Transverse colon (tissue), 4 donors: ENCODE measurements at regions not wholly inside any gene's neighbourhood (a gene's known extent, or its start where the extent isn't known, plus 50 kb on each side); places are given as distances from the start of the nearest gene placed in this dataset.

Source experiments
- DNase-seq: peaks from one replicate; pipeline ENCODE4 v3.0.0-alpha.2; 2019
- H3K27ac ChIP-seq, 4 donors: fragments of 200-600 bp; sonication (generic); 2 replicates each; pipeline ENCODE4 v1.5.1; 2016 to 2018; ENCODE audit warnings: inconsistent platforms in 4 of 4
- H3K27me3 ChIP-seq: fragments of 200-600 bp; sonication (generic); 2 replicates; pipeline ENCODE4 v1.5.1; 2017; ENCODE audit warnings: inconsistent platforms
- H3K36me3 ChIP-seq, 4 donors: fragments of 200-600 bp; sonication (generic); 2 replicates each; pipeline ENCODE4 v1.5.1; 2017 to 2019; ENCODE audit warnings: inconsistent platforms in 4 of 4
- H3K4me1 ChIP-seq, 4 donors: fragments of 200-600 bp; sonication (generic); 2 replicates each; pipeline ENCODE4 v1.5.1; 2017 to 2020; ENCODE audit warnings: inconsistent platforms in 4 of 4
- H3K4me3 ChIP-seq, 4 donors: fragments of 200-600 bp; sonication (generic); 1 replicate in 1 of 4; 2 replicates in 3 of 4; pipeline versions ENCODE4 v1.5.1 to v1.6.1; 2017 to 2019; ENCODE audit warnings: inconsistent platforms in 4 of 4
- H3K9me3 ChIP-seq, 2 donors: fragments of 200-600 bp; sonication (generic); 2 replicates each; pipeline ENCODE4 v1.5.1; 2017 to 2019; ENCODE audit warnings: inconsistent platforms in 2 of 2
- CTCF ChIP-seq, 5 experiments: fragments of 200-600 bp in 3 of 5; fragments of 450-650 bp in 2 of 5; sonication (generic) in 3 of 5; IDR thresholded peaks; 1 replicate in 2 of 5; 2 replicates in 3 of 5; pipeline ENCODE4 v1.5.1; 2016 to 2017; ENCODE audit warnings: antibody characterized with exemption in 5 of 5, inconsistent platforms in 3 of 5, mild to moderate bottlenecking in 2 of 5, moderate library complexity in 1 of 5
- EP300 ChIP-seq: sonication (generic); formaldehyde crosslinking; IDR thresholded peaks from one replicate; pipeline ENCODE4 v1.6.1; 2017; ENCODE audit warnings: antibody characterized with exemption, low read depth
- POLR2A ChIP-seq: fragments of 450-650 bp; IDR thresholded peaks from one replicate; pipeline ENCODE4 v1.6.1; 2016; ENCODE audit warnings: antibody characterized with exemption, mild to moderate bottlenecking, moderate library complexity
- POLR2AphosphoS5 ChIP-seq, 3 donors: sonication (generic); formaldehyde crosslinking; IDR thresholded peaks; one replicate each; pipeline ENCODE4 v1.6.1; 2016; ENCODE audit warnings: antibody characterized with exemption in 3 of 3
- WGBS, 2 donors: methylation state at CpG; one replicate each; pipeline ENCODE4 v1.1.5; 2018; ENCODE audit warnings: low coverage in 1 of 2; 5-methylcytosine and 5-hydroxymethylcytosine counted together
- in situ Hi-C, 4 donors: fragments of 200-750 bp; cut with MboI; loops; one replicate each; pipeline versions ENCODE4 v1.15.0 to v1.15.1; 2017; ENCODE audit warnings: low sequenced_read_pairs in 3 of 4, low pct_ligation_motif_present in 1 of 4, low pct_unique_long_range_greater_than_20kb in 1 of 4
- intact Hi-C: fragments of 100-400 bp; cut with DNase I; formaldehyde crosslinking; loops from one replicate; pipeline ENCODE4 v1.15.1; 2023; ENCODE audit warnings: low total_unique reads

- Histone ChIP-seq H3K9me3 (no peaks in the 10 kb centered on the region), H3K27ac (no peak overlapping the region), H3K36me3 (no peaks in the 10 kb centered on the region), H3K4me3 (no peak overlapping the region), H3K27me3 (no peaks in the 10 kb centered on the region), H3K4me1 (no peaks in the 10 kb centered on the region)
- TF ChIP-seq POLR2A (no peak), POLR2AphosphoS5 (IDR thresholded peaks at IDR 0.05) (no peak), EP300 (no peak), CTCF (IDR thresholded peaks at IDR 0.05) (no peak)
- no peak for DNase-seq
- 73 to 86% methylated on average over 3 to 7 of the region's 7 CpGs for WGBS, 2 donors
- in situ Hi-C loops = no loop called here
- intact Hi-C loops = no loop called here
Measured at GRCh38 chr18:29912351-29912750, 1130.2 kb downstream of the DSC3 start.

DNA sequence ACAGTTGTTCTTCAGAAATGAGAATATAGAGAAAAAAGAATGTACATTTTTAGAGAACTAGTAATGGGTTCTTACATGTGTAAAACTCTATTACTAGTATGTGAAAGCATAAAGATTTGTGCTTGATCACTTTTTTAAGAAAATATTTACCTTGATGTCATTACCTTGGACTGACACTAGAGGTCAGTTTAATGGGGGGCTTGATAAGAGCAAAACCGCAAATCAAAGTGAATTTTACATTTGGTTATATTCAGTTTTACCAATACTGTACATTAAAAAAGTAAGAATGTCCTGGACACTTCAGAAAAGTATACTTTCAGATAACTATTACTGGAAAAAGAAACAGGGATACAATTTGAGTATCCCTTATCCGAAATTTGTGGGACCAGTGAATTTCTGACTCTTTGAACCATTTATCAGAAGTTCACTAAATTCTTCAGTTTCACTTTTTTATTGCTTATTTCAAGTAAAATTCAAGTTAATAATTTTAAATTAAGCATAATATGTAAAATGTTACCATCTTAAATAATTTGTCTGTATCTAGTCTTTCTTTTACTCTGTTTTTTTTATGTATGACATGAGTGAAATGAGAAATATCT, 1149.5 kb downstream of the DSC3 start:
- Histone ChIP-seq H3K36me3 (no peaks in the 10 kb centered on the region), H3K4me3 (no peak overlapping the region), H3K27me3 (no peaks in the 10 kb centered on the region), H3K4me1 (no peaks in the 10 kb centered on the region), H3K27ac (no peak overlapping the region), H3K9me3 (no peaks in the 10 kb centered on the region)
- 51 to 57% methylated on average over 2 of the region's 2 CpGs for WGBS, 2 donors
- intact Hi-C loops (no loop called here), in situ Hi-C loops (loop anchor here in 2 of 4 donors (25.0 kb wide), 2 partner anchors 394 to 994 kb away; no protein-coding TSS in a partner anchor)
- TF ChIP-seq CTCF (IDR thresholded peaks at IDR 0.05) (peak in 2 of 5 experiments; percentile 7 to 13), POLR2A (no peak)
- DNase-seq = no peak

- Histone ChIP-seq H3K27ac (no peak overlapping the region), H3K4me1 (no peaks in the 10 kb centered on the region), H3K27me3 (no peaks in the 10 kb centered on the region), H3K4me3 (no peak overlapping the region), H3K9me3 (no peaks in the 10 kb centered on the region), H3K36me3 (no peaks in the 10 kb centered on the region)
- DNase-seq = no peak
- intact Hi-C loops = no loop called here
- in situ Hi-C loops = loop anchor here in 2 of 4 donors (25.0 kb wide), 2 partner anchors 404 to 1004 kb away; no protein-coding TSS in a partner anchor
- TF ChIP-seq POLR2AphosphoS5 (IDR thresholded peaks at IDR 0.05) = no peak
- TF ChIP-seq POLR2A = no peak
- no peak for TF ChIP-seq CTCF (IDR thresholded peaks at IDR 0.05)
- no peak for TF ChIP-seq EP300
Measured at GRCh38 chr18:29883114-29883513, 1159.4 kb downstream of the DSC3 start.

DNA sequence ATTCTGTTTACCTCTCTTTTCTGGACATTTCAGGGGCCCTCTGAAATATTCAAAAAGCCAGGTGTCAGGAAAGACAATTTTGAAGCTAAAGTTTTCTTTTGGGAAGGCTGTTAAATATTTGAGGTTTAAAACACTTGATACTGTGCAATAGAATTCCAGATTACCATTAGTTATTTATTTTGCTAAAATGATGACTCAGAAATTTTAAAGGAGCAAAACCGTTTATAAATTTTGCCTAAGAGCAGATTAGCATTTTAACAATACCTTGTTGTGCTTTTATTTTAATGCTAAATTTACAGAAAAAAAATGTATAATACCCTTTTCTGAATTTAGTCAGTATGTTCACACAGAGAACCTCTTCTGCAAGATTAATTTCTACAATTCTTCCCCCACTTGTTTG, 1159.9 kb downstream of the DSC3 start:
- in situ Hi-C loops = loop anchor here in 2 of 4 donors (25.0 kb wide), 2 partner anchors 405 to 1005 kb away; no protein-coding TSS in a partner anchor
- no peak for TF ChIP-seq POLR2AphosphoS5 (IDR thresholded peaks at IDR 0.05)
- no peak for TF ChIP-seq EP300
- TF ChIP-seq POLR2A = no peak
- WGBS, 2 donors = 44 to 45% methylated on average over 1 of the region's 1 CpG

DNA sequence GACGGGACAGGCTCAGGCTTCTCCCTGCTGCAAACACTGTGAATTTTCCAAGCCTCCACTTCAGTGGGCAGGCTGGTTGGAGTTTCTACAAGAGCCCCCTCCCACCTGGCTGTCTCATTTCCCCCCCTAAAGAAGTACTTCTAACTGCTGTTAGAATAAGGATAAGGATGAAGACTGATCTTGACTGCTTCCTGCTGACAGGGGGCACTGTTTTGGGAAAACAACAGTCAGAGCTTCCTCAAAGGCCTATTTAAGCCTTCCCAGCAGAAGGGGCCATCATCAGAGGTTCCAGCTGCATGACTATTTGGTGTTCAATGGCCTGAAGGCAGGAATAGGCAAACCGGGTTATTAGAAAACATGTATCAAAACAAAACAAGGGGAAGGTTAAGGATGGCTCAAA, 1162.8 kb downstream of the DSC3 start:
- in situ Hi-C loops = loop anchor here in 2 of 4 donors (25.0 kb wide), 2 partner anchors 408 to 1008 kb away; no protein-coding TSS in a partner anchor
- intact Hi-C loops = no loop called here
- WGBS, 2 donors = 80 to 89% methylated on average over 1 to 2 of the region's 2 CpGs
- TF ChIP-seq CTCF (IDR thresholded peaks at IDR 0.05) (no peak), EP300 (no peak), POLR2A (no peak), POLR2AphosphoS5 (IDR thresholded peaks at IDR 0.05) (no peak)
- H3K27me3 ChIP-seq = no peaks in the 10 kb centered on the region
- H3K4me1 ChIP-seq = no peaks in the 10 kb centered on the region
- H3K27ac ChIP-seq = no peak overlapping the region
- no peaks in the 10 kb centered on the region for H3K36me3 ChIP-seq
- H3K9me3 ChIP-seq = no peaks in the 10 kb centered on the region
- no peak for DNase-seq
- no peak overlapping the region for H3K4me3 ChIP-seq

More for the DNA sequence above, 1159.9 kb downstream of the DSC3 start:
- Histone ChIP-seq H3K4me1 (no peaks in the 10 kb centered on the region), H3K9me3 (no peaks in the 10 kb centered on the region), H3K4me3 (no peak overlapping the region), H3K27me3 (no peaks in the 10 kb centered on the region), H3K27ac (no peak overlapping the region), H3K36me3 (no peaks in the 10 kb centered on the region)
- DNase-seq = no peak
- intact Hi-C loops = no loop called here
